ENCODE measurements at regions not wholly inside any gene's neighbourhood (a gene's known extent, or its start where the extent isn't known, plus 50 kb on each side); places are given as distances from the start of the nearest gene placed in this dataset.

GRCh38 chr14:104442107-104442551 lies 137.4 kb upstream of the C14orf180 start:
- WGBS: 91% methylated on average over 19 of the region's 19 CpGs
- H3K9me3 ChIP-seq: no peaks in the 10 kb centered on the region
- no peaks in the 10 kb centered on the region for H3K36me3 ChIP-seq
- H3K27ac ChIP-seq: no peak overlapping the region
- H3K4me3 ChIP-seq: no peak overlapping the region
- intact Hi-C loops (cut with DNase I): no loop called here
- peaks cover 9% of the 10 kb centered on the region for H3K27me3 ChIP-seq (replicated peaks; ENCODE audit: insufficient read depth)
- no peaks in the 10 kb centered on the region for H3K4me1 ChIP-seq (replicated peaks)
- TF ChIP-seq POLR2AphosphoS5 (IDR thresholded peaks at IDR 0.05): no peak
- TF ChIP-seq POLR2A (IDR thresholded peaks at IDR 0.05): no peak
- no peak for TF ChIP-seq CTCF (IDR thresholded peaks at IDR 0.05)
- no peak for DNase-seq (ENCODE audit: low spot score)

- 78% methylated on average over 14 of the region's 14 CpGs for WGBS
- Histone ChIP-seq H3K9me3 (no peaks in the 10 kb centered on the region), H3K27me3 (replicated peaks; ENCODE audit: insufficient read depth) (peaks cover 8% of the 10 kb centered on the region), H3K36me3 (no peaks in the 10 kb centered on the region), H3K4me3 (no peak overlapping the region), H3K27ac (no peak overlapping the region), H3K4me1 (replicated peaks) (no peaks in the 10 kb centered on the region)
- intact Hi-C loops (cut with DNase I): no loop called here
- TF ChIP-seq POLR2A (IDR thresholded peaks at IDR 0.05): no peak
- no peak for TF ChIP-seq CTCF (IDR thresholded peaks at IDR 0.05)
- TF ChIP-seq POLR2AphosphoS5 (IDR thresholded peaks at IDR 0.05): no peak
- DNase-seq (ENCODE audit: low spot score): peak; percentile 2
These were observed 136.8 kb upstream of the C14orf180 start for GRCh38 chr14:104442631-104443390.

GRCh38 chr14:104443391-104444158 lies 136.0 kb upstream of the C14orf180 start:
- DNase-seq (ENCODE audit: low spot score): no peak
- Histone ChIP-seq H3K4me1 (replicated peaks) (no peaks in the 10 kb centered on the region), H3K36me3 (no peaks in the 10 kb centered on the region), H3K27me3 (replicated peaks; ENCODE audit: insufficient read depth) (peaks cover 10% of the 10 kb centered on the region), H3K4me3 (no peak overlapping the region), H3K27ac (no peak overlapping the region), H3K9me3 (no peaks in the 10 kb centered on the region)
- TF ChIP-seq POLR2A (IDR thresholded peaks at IDR 0.05) (no peak), CTCF (IDR thresholded peaks at IDR 0.05) (no peak), POLR2AphosphoS5 (IDR thresholded peaks at IDR 0.05) (no peak)
- WGBS: 59% methylated on average over 13 of the region's 13 CpGs
- intact Hi-C loops (cut with DNase I): no loop called here

- intact Hi-C loops (cut with DNase I): no loop called here
- no peak for TF ChIP-seq POLR2A (IDR thresholded peaks at IDR 0.05)
- TF ChIP-seq CTCF (IDR thresholded peaks at IDR 0.05): no peak
- no peak for TF ChIP-seq POLR2AphosphoS5 (IDR thresholded peaks at IDR 0.05)
- 81% methylated on average over 10 of the region's 10 CpGs for WGBS
- Histone ChIP-seq H3K27me3 (replicated peaks; ENCODE audit: insufficient read depth) (peaks cover 12% of the 10 kb centered on the region), H3K4me3 (no peak overlapping the region), H3K9me3 (no peaks in the 10 kb centered on the region), H3K27ac (no peak overlapping the region), H3K4me1 (replicated peaks) (no peaks in the 10 kb centered on the region), H3K36me3 (no peaks in the 10 kb centered on the region)
- DNase-seq (ENCODE audit: low spot score): peak; percentile 2
These were observed 135.2 kb upstream of the C14orf180 start for GRCh38 chr14:104444159-104445030.
